Right atrium auricular region (tissue), 2 donors: ENCODE measurements at regions not wholly inside any gene's neighbourhood (a gene's known extent, or its start where the extent isn't known, plus 50 kb on each side); places are given as distances from the start of the nearest gene placed in this dataset.

Source experiments
- DNase-seq: peaks from one replicate; pipeline ENCODE4 v3.0.0-alpha.2; 2019; ENCODE audit warnings: low spot score
- H3K27ac ChIP-seq, 2 donors: fragments of 200-600 bp; sonication (generic); 1 replicate in 1 of 2; 2 replicates in 1 of 2; pipeline ENCODE4 v1.5.1; 2016 to 2019
- H3K27me3 ChIP-seq, 2 donors: fragments of 200-600 bp; sonication (generic); one replicate each; pipeline versions ENCODE4 v1.5.1 to v1.6.0; 2017 to 2019
- H3K36me3 ChIP-seq: fragments of 200-600 bp; sonication (generic); one replicate; pipeline ENCODE4 v1.5.1; 2016
- H3K4me1 ChIP-seq, 2 donors: fragments of 200-600 bp; sonication (generic); one replicate each; pipeline versions ENCODE4 v1.5.1 to v1.6.0; 2017 to 2019
- H3K4me3 ChIP-seq, 2 donors: fragments of 200-600 bp; sonication (generic); 1 replicate in 1 of 2; 2 replicates in 1 of 2; pipeline ENCODE4 v1.5.1; 2017 to 2019; ENCODE audit warnings: mild to moderate bottlenecking in 1 of 2, moderate library complexity in 1 of 2
- H3K9me3 ChIP-seq, 2 donors: fragments of 200-600 bp; sonication (generic); one replicate each; pipeline ENCODE4 v1.5.1; 2019
- CTCF ChIP-seq, 2 donors: fragments of 200-600 bp; sonication (generic); IDR thresholded peaks; one replicate each; pipeline ENCODE4 v1.5.1; 2019; ENCODE audit warnings: antibody characterized with exemption in 2 of 2

GRCh38 chrX:3232262-3232923, 114.1 kb downstream of the MXRA5 start:
- no peaks in the 10 kb centered on the region for H3K4me1 ChIP-seq
- no peak overlapping the region for H3K4me3 ChIP-seq
- no peak for DNase-seq
- H3K9me3 ChIP-seq: no peaks in the 10 kb centered on the region
- no peaks in the 10 kb centered on the region for H3K27me3 ChIP-seq
- TF ChIP-seq CTCF (IDR thresholded peaks at IDR 0.05): no peak
- no peak overlapping the region for H3K27ac ChIP-seq
- no peaks in the 10 kb centered on the region for H3K36me3 ChIP-seq

- Histone ChIP-seq H3K9me3 (no peaks in the 10 kb centered on the region), H3K27ac (no peak overlapping the region), H3K36me3 (no peaks in the 10 kb centered on the region), H3K27me3 (no peaks in the 10 kb centered on the region), H3K4me3 (no peak overlapping the region), H3K4me1 (no peaks in the 10 kb centered on the region)
- DNase-seq: no peak
- no peak for TF ChIP-seq CTCF (IDR thresholded peaks at IDR 0.05)
Observed at GRCh38 chrX:3231766-3232165, 114.7 kb downstream of the MXRA5 start.

GRCh38 chrX:3230496-3230895, 116.0 kb downstream of the MXRA5 start:
- TF ChIP-seq CTCF (IDR thresholded peaks at IDR 0.05): no peak
- H3K27me3 ChIP-seq: no peaks in the 10 kb centered on the region
- H3K4me1 ChIP-seq: no peaks in the 10 kb centered on the region
- no peaks in the 10 kb centered on the region for H3K9me3 ChIP-seq
- H3K4me3 ChIP-seq: no peak overlapping the region
- no peaks in the 10 kb centered on the region for H3K36me3 ChIP-seq
- no peak for DNase-seq
- no peak overlapping the region for H3K27ac ChIP-seq

GRCh38 chrX:3227526-3227925, 118.9 kb downstream of the MXRA5 start:
- Histone ChIP-seq H3K9me3 (no peaks in the 10 kb centered on the region), H3K4me1 (no peaks in the 10 kb centered on the region), H3K27ac (no peak overlapping the region), H3K4me3 (no peak overlapping the region), H3K36me3 (no peaks in the 10 kb centered on the region), H3K27me3 (no peaks in the 10 kb centered on the region)
- no peak for TF ChIP-seq CTCF (IDR thresholded peaks at IDR 0.05)
- DNase-seq: no peak

- H3K4me3 ChIP-seq: no peak overlapping the region
- no peaks in the 10 kb centered on the region for H3K9me3 ChIP-seq
- H3K27me3 ChIP-seq: no peaks in the 10 kb centered on the region
- TF ChIP-seq CTCF (IDR thresholded peaks at IDR 0.05): no peak
- no peaks in the 10 kb centered on the region for H3K36me3 ChIP-seq
- no peak for DNase-seq
- no peak overlapping the region for H3K27ac ChIP-seq
- H3K4me1 ChIP-seq: no peaks in the 10 kb centered on the region
Observed at GRCh38 chrX:3226087-3226486, 120.4 kb downstream of the MXRA5 start.

- no peak for DNase-seq
- TF ChIP-seq CTCF (IDR thresholded peaks at IDR 0.05): no peak
- no peak overlapping the region for H3K27ac ChIP-seq
- no peaks in the 10 kb centered on the region for H3K9me3 ChIP-seq
- H3K4me3 ChIP-seq: no peak overlapping the region
- no peaks in the 10 kb centered on the region for H3K27me3 ChIP-seq
- no peaks in the 10 kb centered on the region for H3K4me1 ChIP-seq
- H3K36me3 ChIP-seq: no peaks in the 10 kb centered on the region
Observed at GRCh38 chrX:3221643-3222042, 124.8 kb downstream of the MXRA5 start.
